NCI-H128 (cell line): ENCODE measurements at regions not wholly inside any gene's neighbourhood (a gene's known extent, or its start where the extent isn't known, plus 50 kb on each side); places are given as distances from the start of the nearest gene placed in this dataset.
"Not testable (repeated sequence)": the region's sequence is repeated elsewhere in the genome, so short reads cannot be mapped to it uniquely, and the experiment has no call there.

Experiments used
- DNase-seq: peaks from one replicate; lab custom pipeline; 2025; ENCODE audit not compliant: unreplicated experiment; lab: John Stamatoyannopoulos, UW

GRCh38 chr9:129301941-129302340, 123.9 kb upstream of the IER5L start:
- DNase-seq, result no peak

DNA sequence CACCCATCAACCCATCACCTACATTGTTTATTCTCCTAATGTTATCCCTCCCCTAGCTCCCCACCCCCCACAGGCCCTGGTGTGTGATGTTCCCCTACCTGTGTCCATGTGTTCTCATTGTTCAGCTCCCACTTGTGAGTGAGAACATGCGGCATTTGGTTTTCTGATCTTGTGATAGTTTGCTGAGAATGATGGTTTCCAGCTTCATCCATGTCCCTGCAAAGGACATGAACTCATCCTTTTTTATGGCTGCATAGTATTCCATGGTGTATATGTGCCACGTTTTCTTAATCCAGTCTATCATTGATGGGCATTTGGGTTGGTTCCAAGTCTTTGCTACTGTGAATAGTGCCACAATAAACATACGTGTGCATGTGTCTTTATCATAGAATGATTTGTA, 118.1 kb upstream of the IER5L start:
- DNase-seq, result not testable (repeated sequence)

DNA sequence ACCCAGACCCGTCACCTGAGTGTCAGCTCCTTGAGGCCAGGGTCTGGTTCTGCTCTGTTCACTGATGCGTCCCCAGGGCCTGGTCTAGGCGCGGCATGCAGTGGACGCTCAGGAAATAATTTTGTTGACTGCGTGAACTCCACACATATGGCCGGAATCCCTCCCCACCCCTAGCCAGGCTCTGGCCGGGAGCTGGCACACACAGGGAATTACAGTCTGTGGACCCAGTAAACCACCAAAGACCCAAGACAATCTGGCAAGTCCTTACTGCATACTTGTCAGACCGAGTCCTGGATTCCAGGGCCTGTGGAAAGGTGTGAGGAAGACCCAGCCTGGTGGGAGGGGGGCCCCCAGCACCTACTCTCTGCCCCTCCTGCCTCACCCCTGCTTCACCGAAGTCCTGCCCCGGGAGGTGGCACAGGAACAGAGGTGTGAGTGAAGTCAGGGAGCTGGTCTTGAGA, 113.0 kb upstream of the IER5L start:
- DNase-seq, result no peak

DNA sequence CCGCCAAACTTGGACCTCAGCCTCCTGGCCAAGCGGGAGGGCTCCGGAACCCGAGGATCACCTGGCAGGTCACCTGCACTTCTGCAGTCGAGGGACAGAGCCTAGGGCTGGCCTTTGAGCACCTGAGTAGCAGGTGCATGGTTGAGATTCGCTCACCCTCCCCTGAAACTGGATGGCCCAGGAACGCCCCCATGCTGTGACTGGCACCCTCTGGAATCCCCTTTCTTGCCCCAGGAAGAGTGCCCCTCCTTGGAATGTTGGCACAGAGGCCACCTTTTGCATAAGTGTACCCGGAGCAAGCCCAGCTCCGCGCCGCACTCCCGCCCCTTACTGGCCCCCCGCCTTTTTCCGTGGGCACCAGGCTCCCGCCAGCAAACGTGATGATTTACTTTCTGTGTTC, 112.5 kb upstream of the IER5L start:
- no peak for DNase-seq

DNA sequence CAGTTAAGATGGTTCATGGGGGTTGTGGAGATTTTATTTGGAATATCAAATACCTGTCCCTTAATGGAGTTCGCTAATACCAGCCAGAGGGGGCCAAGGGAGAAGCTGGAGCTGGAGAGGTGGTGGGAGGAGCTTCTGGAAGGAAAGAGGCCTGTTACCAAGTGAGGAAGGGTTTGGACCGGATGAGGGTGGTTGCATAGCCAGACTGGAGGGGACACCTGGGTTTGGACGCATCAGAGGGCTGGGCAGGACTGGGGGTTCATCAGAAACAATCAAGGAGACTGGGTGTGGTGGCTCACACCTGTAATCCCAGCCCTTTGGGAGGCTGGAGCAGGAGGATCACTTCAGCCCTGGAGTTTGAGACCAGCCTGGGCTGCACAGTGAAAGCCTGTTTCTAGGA, 111.8 kb upstream of the IER5L start:
- no peak for DNase-seq

DNA sequence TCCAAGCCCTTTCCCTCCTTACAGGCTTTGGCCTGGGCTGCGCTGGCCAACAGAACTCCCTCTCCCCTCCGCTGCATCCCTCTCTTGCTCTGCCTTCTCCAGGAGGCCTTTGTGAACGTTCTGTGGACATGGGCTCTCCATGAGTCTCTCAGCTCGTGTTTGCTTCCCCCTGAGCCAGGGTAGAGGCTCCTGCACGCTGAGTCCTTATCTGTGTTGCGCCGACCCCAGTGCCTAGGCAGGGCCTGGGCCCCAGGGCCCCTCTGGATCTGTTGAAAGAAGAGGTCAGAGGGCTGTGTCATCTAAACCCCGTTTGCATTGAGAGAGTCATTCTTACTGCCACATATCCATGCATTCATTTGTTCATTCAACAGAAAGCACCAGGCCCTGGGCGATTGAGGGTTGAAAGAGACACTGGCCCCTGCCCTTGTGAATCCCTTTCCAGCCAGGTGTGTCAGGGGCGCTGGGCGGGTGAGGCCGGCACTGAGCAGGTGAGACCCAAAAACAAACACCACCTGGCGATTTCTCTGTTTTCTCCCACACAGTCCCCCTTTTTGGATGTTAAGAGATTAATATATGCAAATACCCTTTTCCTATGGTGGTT, 111.2 kb upstream of the IER5L start:
- no peak for DNase-seq

GRCh38 chr9:129287619-129288305, 109.7 kb upstream of the IER5L start:
- peak; percentile 58 for DNase-seq

- DNase-seq, result no peak
Observed at GRCh38 chr9:129285979-129286772, 108.1 kb upstream of the IER5L start.

DNA sequence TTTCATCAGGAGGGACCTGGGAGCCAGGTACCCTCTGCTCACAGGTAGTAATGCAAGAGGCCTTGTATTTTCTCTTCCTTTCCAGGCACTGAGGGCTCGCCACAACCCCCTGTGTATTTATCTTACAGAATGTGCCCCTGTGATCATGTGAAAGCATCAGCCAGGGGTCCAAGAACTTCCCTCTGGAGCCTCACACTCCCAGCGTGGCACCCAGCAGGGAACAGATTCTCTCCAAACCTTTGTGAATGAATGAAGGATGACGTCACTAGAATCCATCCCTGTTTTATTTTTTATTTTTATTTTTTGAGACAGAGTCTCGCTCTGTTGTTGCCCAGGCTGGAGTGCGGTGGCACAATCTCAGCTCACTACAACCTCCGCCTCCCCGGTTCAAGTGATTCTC, 107.3 kb upstream of the IER5L start:
- no peak for DNase-seq

- no peak for DNase-seq
Observed at GRCh38 chr9:129284607-129285291, 106.7 kb upstream of the IER5L start.

GRCh38 chr9:129283705-129284606, 105.9 kb upstream of the IER5L start:
- no peak for DNase-seq

- DNase-seq, result no peak
Observed at GRCh38 chr9:129283291-129283691, 105.2 kb upstream of the IER5L start.

GRCh38 chr9:129282731-129283211, 104.7 kb upstream of the IER5L start:
- no peak for DNase-seq

DNA sequence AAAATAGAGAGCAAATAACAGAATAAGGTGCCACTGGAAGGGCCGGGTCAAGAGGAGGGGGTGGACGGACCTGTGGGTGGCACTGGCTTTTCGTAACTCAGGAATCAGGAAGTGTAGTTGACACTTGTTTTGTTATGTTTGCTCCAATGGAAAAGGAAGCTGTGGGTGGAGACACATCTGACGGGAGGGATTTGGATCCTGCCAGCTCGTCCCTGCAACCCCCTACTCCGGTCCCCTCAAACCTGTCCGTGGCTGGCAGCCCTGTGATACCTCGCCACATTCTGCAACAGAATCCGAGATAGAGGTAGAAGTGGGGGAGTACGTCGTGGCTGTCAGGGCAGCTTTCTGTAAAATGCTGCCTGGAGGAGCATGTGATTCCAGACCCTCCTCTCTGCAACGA, 104.2 kb upstream of the IER5L start:
- no peak for DNase-seq

DNA sequence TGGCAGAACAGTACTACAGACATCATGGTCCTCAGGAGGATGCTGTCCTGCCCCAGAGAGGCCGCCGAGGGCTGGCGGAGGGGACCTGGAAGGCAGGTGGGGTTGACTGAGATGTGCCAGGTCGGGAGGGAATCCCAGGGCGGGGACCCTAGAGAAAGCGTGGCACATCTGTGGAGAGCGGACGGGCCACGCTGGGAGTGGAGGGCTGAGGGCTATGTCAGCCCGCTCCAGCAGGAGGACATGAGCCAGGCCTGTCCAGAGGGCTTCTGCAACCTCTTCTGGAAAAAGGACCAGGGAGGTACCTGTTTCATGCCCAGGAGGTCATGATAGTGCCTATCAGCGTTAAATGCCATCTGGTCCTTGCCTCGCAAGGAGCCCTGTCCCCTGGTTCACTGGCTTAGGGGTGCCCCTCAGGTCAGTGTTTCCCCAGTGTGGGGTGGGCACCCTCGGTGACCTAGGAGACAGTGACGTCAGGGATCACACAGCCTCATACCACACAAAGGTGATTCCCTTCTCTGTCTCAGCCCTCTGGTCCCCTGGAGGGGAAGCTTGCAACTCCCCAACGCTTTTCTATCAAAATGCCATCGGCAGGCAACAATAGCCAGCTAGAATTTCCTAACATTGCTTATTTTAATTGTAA, 103.6 kb upstream of the IER5L start:
- no peak for DNase-seq

DNA sequence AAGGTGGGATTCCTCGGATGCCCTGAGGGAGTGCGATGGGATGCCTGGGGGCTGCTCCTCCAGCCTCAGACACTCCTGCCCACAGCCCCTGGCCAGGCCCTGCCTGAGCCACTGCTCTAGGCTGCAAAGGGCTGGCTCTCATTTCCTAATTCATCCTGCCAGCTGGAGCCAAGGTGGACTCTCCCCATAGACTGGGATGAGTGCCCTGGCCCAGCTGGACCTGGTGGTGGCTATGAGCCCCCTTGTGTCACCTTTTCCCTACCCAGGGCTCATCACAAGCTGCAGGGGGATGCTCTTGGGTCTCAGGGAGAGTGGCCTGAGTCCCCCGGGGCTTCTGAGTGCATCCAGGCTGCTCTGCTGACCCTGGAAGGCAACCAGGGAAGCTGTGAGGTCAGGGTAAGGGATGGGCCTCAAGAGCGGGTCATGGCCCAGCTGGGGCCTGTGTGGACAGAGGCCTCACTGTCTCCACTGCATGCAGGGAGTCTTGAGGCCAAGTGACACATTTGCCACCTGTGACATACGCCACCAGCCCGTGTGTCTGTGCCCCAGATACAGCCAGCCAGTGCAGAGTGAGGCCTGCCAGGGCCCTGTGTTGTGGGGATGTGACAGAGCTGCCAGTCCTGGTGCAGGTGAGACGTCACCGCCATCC, 102.7 kb upstream of the IER5L start:
- DNase-seq, result no peak

- DNase-seq, result no peak
Observed at GRCh38 chr9:129280236-129280622, 102.2 kb upstream of the IER5L start.

DNA sequence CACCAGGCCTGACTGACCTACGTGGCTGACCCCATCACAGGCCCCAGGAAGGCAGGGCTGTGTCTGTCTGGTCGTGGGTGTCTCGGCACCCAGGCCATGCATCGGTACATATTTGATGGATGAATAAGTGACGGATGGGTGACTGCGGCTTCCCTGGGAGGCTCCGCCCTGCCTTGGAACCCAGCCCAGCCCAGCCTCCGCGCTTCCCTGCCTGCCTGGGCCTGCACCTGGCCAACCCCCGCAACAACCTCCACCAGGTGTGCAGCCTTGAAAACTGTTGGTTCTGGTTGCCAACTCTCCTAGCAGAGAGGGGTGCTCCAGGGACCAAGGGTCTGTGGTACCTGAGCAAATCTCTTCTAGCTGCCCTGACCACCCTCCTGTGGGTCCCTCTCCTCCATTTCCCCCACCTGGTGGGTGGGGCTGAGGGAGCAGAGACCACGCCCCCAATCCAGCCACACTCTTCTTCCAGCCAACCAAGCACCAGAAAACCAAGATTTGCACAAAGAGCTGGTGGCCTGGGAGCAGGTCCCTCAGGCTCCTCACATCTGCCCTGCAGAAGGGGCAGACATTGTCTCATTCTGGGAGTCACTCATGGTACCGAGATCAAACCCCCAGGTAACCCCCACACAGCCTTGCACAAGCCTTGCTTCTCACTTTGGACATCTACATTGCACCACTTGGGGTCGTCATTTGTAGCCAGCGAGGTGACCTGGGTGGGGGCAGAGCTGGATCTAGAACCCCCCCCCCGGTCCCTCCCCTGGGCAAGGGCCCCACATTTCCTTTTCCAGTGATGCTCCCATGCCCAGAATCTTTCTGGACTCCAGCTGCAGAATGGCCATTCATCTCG, 100.6 kb upstream of the IER5L start:
- DNase-seq, result peak; percentile 69
